Testis (tissue), 2 donors: ENCODE measurements at regions not wholly inside any gene's neighbourhood (a gene's known extent, or its start where the extent isn't known, plus 50 kb on each side); places are given as distances from the start of the nearest gene placed in this dataset.

ENCODE experiments used
- DNase-seq: peaks from one replicate; pipeline ENCODE4 v3.0.0-alpha.2; 2019
- H3K27ac ChIP-seq, 2 donors: fragments of 200-600 bp; sonication (generic); one replicate each; pipeline ENCODE4 v1.5.1; 2019
- H3K27me3 ChIP-seq: fragments of 200-600 bp; sonication (generic); one replicate; pipeline ENCODE4 v1.5.1; 2019
- H3K36me3 ChIP-seq: fragments of 200-600 bp; sonication (generic); one replicate; pipeline ENCODE4 v1.5.1; 2017; ENCODE audit warnings: low read depth; ENCODE audit errors: missing control alignments
- H3K4me1 ChIP-seq: fragments of 200-600 bp; sonication (generic); one replicate; pipeline ENCODE4 v1.5.1; 2019
- H3K4me3 ChIP-seq, 2 donors: fragments of 200-600 bp; sonication (generic); one replicate each; pipeline ENCODE4 v1.5.1; 2017 to 2019
- H3K9me3 ChIP-seq: fragments of 200-600 bp; sonication (generic); one replicate; pipeline ENCODE4 v1.5.1; 2017
- CTCF ChIP-seq, 3 experiments: fragments of 450-650 bp in 2 of 3; fragments of 200-600 bp in 1 of 3; sonication (generic) in 1 of 3; IDR thresholded peaks; one replicate each; pipeline ENCODE4 v1.5.1; 2016 to 2019; ENCODE audit warnings: antibody characterized with exemption in 3 of 3, mild to moderate bottlenecking in 2 of 3, moderate library complexity in 1 of 3
- POLR2A ChIP-seq: fragments of 450-650 bp; IDR thresholded peaks from one replicate; pipeline ENCODE4 v1.6.1; 2017; ENCODE audit warnings: antibody characterized with exemption, mild to moderate bottlenecking, moderate library complexity
- WGBS, 2 donors: methylation state at CpG; one replicate each; pipeline ENCODE4 v1.1.5; 2018; 5-methylcytosine and 5-hydroxymethylcytosine counted together
- intact Hi-C: fragments of 100-400 bp; cut with DNase I; formaldehyde crosslinking; loops from one replicate; pipeline ENCODE4 v1.15.1; 2023; ENCODE audit warnings: low total_unique reads

- Histone ChIP-seq H3K36me3 (no peaks in the 10 kb centered on the region), H3K27ac (no peak overlapping the region), H3K9me3 (no peaks in the 10 kb centered on the region), H3K4me1 (no peaks in the 10 kb centered on the region), H3K27me3 (no peaks in the 10 kb centered on the region), H3K4me3 (no peak overlapping the region)
- 53 to 54% methylated on average over 8 of the region's 8 CpGs for WGBS, 2 donors
- TF ChIP-seq POLR2A (no peak), CTCF (IDR thresholded peaks at IDR 0.05) (peak in 2 of 3 experiments; percentile 58 to 63)
- intact Hi-C loops = no loop called here
- DNase-seq = peak; percentile 34
Observed at GRCh38 chr1:119286587-119287181, 81.9 kb upstream of the HAO2 start.

- H3K4me1 ChIP-seq = no peaks in the 10 kb centered on the region
- no peaks in the 10 kb centered on the region for H3K36me3 ChIP-seq
- H3K27ac ChIP-seq = no peak overlapping the region
- TF ChIP-seq CTCF (IDR thresholded peaks at IDR 0.05) (no peak), POLR2A (no peak)
- no peaks in the 10 kb centered on the region for H3K27me3 ChIP-seq
- no peaks in the 10 kb centered on the region for H3K9me3 ChIP-seq
- WGBS, 2 donors = 40 to 45% methylated on average over 3 of the region's 3 CpGs
- intact Hi-C loops = no loop called here
- no peak overlapping the region for H3K4me3 ChIP-seq
- no peak for DNase-seq
Observed at GRCh38 chr1:119288751-119289150, 79.8 kb upstream of the HAO2 start.

GRCh38 chr1:119290297-119290696 is 78.3 kb upstream of the HAO2 start:
- no peak for TF ChIP-seq CTCF (IDR thresholded peaks at IDR 0.05)
- no peak overlapping the region for H3K4me3 ChIP-seq
- WGBS, 2 donors = 92 to 96% methylated on average over 4 of the region's 4 CpGs

GRCh38 chr1:119291611-119292206 is 76.9 kb upstream of the HAO2 start:
- WGBS, 2 donors = 50 to 83% methylated on average over 2 of the region's 2 CpGs

More at GRCh38 chr1:119290297-119290696, 78.3 kb upstream of the HAO2 start:
- H3K27ac ChIP-seq = no peak overlapping the region
- no peaks in the 10 kb centered on the region for H3K4me1 ChIP-seq
- H3K27me3 ChIP-seq = no peaks in the 10 kb centered on the region
- no peaks in the 10 kb centered on the region for H3K9me3 ChIP-seq
- no peaks in the 10 kb centered on the region for H3K36me3 ChIP-seq
- DNase-seq = no peak
- intact Hi-C loops = loop anchor here (10.0 kb wide), 1 partner anchor 75 kb away; the partner anchor contains the start of gene HAO2

More at GRCh38 chr1:119291611-119292206, 76.9 kb upstream of the HAO2 start:
- Histone ChIP-seq H3K4me3 (no peak overlapping the region), H3K27me3 (no peaks in the 10 kb centered on the region), H3K9me3 (no peaks in the 10 kb centered on the region), H3K4me1 (no peaks in the 10 kb centered on the region), H3K36me3 (no peaks in the 10 kb centered on the region), H3K27ac (no peak overlapping the region)
- no peak for TF ChIP-seq CTCF (IDR thresholded peaks at IDR 0.05)
- no peak for TF ChIP-seq POLR2A
- intact Hi-C loops = loop anchor here (10.0 kb wide), 1 partner anchor 73 kb away; the partner anchor contains the start of gene HAO2
- DNase-seq = no peak
